WTC11 (cell line): ENCODE measurements at regions not wholly inside any gene's neighbourhood (a gene's known extent, or its start where the extent isn't known, plus 50 kb on each side); places are given as distances from the start of the nearest gene placed in this dataset.

Experiments used
- ARID4B ChIP-seq: sonication (generic); formaldehyde crosslinking; IDR thresholded peaks from 2 replicates; pipeline ENCODE4 v1.8.0; 2023; ENCODE audit warnings: missing genetic modification reagents, mild to moderate bottlenecking, borderline replicate concordance
- ELF4 ChIP-seq: sonication (generic); formaldehyde crosslinking; IDR thresholded peaks from 2 replicates; pipeline ENCODE4 v1.8.1; 2022; ENCODE audit warnings: low read depth, mild to moderate bottlenecking, moderate library complexity, missing genetic modification reagents
- JAZF1 ChIP-seq: fragments of 250-450 bp; sonication (Bioruptor Pico); IDR thresholded peaks from 2 replicates; pipeline ENCODE4 v1.9.0; 2021; ENCODE audit warnings: moderate library complexity, mild to moderate bottlenecking, inconsistent platforms
- NR1H2 ChIP-seq: sonication (generic); formaldehyde crosslinking; IDR thresholded peaks from 2 replicates; pipeline ENCODE4 v1.9.0; 2021; ENCODE audit warnings: mild to moderate bottlenecking, moderate library complexity, missing genetic modification reagents
- OVOL2 ChIP-seq: fragments of 250-450 bp; sonication (Bioruptor Pico); IDR thresholded peaks from 2 replicates; pipeline ENCODE4 v1.9.0; 2021; ENCODE audit warnings: mild to moderate bottlenecking, borderline replicate concordance
- ZNF232 ChIP-seq: sonication (generic); formaldehyde crosslinking; IDR thresholded peaks from 2 replicates; pipeline ENCODE4 v1.8.0; 2022; ENCODE audit warnings: mild to moderate bottlenecking, missing genetic modification reagents
- TF ChIP-seq, protein P1 (sequence below): fragments of 200-600 bp; IDR thresholded peaks from 2 replicates; pipeline ENCODE4 v1.8.0; 2022; ENCODE audit warnings: antibody characterized with exemption
- TF ChIP-seq, protein P2 (sequence below): sonication (generic); formaldehyde crosslinking; IDR thresholded peaks from 2 replicates; pipeline ENCODE4 v1.8.1; 2023; ENCODE audit warnings: mild to moderate bottlenecking, moderate library complexity, missing genetic modification reagents
- TF ChIP-seq, protein P3 (sequence below): sonication (generic); formaldehyde crosslinking; conservative IDR thresholded peaks from 2 replicates; pipeline ENCODE4 v1.8.1; 2022; ENCODE audit warnings: mild to moderate bottlenecking, missing genetic modification reagents

- TF ChIP-seq ARID4B (CRISPR knock-in tag) (no peak), NR1H2 (CRISPR knock-in tag) (no peak), ELF4 (CRISPR knock-in tag) (no peak), OVOL2 (no peak), JAZF1 (CRISPR knock-in tag) (no peak), ZNF232 (CRISPR knock-in tag) (no peak)
- TF ChIP-seq, protein P1, sequence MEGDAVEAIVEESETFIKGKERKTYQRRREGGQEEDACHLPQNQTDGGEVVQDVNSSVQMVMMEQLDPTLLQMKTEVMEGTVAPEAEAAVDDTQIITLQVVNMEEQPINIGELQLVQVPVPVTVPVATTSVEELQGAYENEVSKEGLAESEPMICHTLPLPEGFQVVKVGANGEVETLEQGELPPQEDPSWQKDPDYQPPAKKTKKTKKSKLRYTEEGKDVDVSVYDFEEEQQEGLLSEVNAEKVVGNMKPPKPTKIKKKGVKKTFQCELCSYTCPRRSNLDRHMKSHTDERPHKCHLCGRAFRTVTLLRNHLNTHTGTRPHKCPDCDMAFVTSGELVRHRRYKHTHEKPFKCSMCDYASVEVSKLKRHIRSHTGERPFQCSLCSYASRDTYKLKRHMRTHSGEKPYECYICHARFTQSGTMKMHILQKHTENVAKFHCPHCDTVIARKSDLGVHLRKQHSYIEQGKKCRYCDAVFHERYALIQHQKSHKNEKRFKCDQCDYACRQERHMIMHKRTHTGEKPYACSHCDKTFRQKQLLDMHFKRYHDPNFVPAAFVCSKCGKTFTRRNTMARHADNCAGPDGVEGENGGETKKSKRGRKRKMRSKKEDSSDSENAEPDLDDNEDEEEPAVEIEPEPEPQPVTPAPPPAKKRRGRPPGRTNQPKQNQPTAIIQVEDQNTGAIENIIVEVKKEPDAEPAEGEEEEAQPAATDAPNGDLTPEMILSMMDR = no peak
- TF ChIP-seq, protein P2, sequence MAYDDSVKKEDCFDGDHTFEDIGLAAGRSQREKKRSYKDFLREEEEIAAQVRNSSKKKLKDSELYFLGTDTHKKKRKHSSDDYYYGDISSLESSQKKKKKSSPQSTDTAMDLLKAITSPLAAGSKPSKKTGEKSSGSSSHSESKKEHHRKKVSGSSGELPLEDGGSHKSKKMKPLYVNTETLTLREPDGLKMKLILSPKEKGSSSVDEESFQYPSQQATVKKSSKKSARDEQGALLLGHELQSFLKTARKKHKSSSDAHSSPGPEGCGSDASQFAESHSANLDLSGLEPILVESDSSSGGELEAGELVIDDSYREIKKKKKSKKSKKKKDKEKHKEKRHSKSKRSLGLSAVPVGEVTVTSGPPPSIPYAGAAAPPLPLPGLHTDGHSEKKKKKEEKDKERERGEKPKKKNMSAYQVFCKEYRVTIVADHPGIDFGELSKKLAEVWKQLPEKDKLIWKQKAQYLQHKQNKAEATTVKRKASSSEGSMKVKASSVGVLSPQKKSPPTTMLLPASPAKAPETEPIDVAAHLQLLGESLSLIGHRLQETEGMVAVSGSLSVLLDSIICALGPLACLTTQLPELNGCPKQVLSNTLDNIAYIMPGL (CRISPR knock-in tag) = no peak
- TF ChIP-seq, protein P3, sequence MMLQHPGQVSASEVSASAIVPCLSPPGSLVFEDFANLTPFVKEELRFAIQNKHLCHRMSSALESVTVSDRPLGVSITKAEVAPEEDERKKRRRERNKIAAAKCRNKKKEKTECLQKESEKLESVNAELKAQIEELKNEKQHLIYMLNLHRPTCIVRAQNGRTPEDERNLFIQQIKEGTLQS = no peak
These were observed 271.9 kb downstream of the OSTF1 start for GRCh38 chr9:75360252-75360651.
